KG1 (cell line): ENCODE measurements at regions not wholly inside any gene's neighbourhood (a gene's known extent, or its start where the extent isn't known, plus 50 kb on each side); places are given as distances from the start of the nearest gene placed in this dataset.
"Not testable (repeated sequence)": the region's sequence is repeated elsewhere in the genome, so short reads cannot be mapped to it uniquely, and the experiment has no call there.

Source experiments
- DNase-seq: peaks from one replicate; lab custom pipeline; 2025; lab: John Stamatoyannopoulos, UW

DNA sequence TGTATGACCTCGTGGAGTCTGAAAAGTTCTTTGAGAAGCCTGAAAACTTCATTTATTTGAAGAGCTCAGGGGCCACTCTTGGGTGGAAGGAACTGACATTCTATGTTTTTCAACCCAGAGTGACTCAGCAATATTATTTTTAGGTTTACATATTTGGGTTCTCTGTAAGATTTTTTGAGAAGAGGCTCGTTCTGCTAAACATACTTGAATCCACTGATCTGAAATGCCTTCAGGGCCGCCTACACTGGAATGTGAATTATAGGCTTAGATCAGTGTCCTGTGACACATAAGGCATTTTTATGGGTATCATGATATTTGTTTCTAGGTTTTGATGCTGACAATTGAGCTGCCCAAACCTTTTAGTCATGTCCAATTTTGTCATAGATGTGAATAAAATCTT is 86.2 kb downstream of the PSAT1 start:
- DNase-seq, result no peak

DNA sequence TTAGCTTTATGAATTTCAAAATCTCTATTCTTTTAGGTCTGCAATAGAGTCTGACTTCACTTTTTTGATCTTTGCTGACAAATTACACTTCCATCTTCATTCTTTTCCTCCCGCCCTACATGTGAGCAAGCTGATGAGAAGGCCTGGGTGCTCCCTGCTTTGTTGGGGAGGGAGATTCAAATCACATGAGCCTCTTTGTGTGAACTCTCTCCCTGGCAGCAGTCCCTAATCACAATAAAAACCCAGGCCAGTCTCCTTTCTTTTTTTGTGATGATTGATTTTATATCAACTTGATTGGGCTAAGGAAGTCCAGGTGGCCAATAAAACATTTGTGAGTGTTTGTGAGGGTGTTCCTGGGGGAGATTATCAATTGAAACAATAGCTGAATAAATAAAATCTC is 89.4 kb downstream of the PSAT1 start:
- DNase-seq, result no peak

DNA sequence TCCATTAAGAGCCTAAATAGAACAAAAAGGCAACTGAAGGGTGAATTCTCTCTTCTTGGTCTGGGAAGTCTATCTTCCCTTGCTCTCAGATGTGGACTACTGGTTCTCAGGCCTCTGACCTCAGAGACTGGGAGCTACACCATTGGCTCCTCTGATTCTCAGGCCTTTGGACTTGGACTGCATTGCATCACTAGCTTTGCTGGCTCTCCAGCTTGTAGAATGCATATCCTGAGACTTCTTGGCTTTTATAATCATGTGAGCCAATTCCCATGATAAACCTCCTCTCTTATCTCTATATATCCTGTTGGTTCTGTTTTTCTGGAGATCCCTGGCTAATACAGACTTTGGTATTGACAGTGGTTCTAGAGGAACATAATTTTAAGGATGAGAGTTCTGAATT is 89.8 kb downstream of the PSAT1 start:
- no peak for DNase-seq

DNA sequence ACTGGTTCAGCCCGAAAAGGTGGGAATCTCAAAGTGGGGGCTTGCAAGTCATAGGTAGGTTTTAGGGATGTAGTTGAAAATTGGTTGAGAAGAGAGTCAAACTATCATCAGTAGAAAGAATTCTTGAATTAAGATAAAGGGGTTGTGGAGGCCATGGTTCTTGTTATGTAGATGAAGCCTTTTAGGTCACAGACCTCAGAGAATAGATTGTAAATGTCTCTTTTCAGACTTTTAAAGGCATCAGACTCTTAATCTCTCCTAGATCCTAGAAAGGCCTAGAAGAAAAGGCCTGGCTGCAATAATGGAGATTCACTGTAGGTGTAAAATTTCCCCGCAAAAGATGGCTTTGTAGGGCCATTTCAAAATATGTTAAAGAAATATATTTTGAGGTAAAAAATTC is 96.4 kb downstream of the PSAT1 start:
- no peak for DNase-seq

DNA sequence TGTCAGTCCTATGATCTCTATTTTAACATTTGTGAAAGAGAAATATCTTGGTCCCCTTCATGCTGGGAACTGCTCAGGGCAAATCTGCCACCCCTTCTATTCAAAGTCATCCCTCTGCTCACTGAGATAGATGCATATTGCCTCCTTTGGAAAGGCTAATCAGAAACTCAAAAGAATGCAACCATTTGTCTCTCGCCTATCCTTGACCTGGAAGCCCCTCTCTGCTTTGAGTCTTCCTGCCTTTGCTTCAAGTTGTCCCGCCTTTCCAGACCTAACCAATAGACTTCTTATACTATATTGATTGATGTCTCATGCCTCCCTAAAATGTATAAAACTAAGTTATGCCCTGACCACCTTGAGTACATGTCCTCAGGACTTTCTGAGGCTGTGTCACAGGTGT is 97.0 kb downstream of the PSAT1 start:
- DNase-seq, result no peak

DNA sequence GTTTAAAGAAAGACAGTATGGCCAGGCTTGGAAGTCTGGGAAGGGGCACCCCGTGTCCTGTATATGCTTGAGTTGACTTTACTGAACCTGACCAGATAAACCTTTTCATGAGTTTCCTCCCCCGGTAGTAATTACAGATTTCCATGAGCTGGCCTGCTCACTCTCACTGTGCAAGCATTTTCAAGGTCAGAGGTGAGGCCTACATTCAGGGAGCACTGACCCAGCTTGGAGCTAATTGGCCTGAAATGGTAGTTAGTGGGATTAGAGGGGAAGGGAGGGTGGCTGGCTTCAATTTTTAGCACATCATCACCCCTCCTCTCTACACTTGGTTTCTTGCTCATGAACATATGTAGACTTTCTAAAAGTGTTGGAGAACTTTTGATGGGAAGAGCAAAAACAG is 99.2 kb downstream of the PSAT1 start:
- no peak for DNase-seq

DNA sequence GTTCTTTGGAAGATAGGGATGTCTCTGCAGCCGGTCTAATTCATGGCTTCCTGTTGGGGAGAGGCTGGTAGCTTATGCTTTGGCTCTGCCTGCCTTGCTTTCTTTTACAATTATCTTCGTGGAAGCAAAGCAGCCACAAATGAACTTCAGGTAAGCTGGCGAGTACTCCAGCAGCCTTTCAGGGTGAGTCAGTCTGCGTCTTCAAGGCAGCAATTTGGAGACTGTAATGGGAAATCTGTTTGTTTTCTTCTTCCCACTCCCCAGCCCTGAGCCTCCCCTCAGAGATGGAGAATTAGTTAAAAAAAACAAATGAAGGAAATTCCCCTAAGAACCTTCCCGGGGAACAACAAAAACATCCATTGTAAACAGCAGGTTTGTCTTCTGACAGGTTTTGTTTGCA is 100.1 kb downstream of the PSAT1 start:
- no peak for DNase-seq

DNA sequence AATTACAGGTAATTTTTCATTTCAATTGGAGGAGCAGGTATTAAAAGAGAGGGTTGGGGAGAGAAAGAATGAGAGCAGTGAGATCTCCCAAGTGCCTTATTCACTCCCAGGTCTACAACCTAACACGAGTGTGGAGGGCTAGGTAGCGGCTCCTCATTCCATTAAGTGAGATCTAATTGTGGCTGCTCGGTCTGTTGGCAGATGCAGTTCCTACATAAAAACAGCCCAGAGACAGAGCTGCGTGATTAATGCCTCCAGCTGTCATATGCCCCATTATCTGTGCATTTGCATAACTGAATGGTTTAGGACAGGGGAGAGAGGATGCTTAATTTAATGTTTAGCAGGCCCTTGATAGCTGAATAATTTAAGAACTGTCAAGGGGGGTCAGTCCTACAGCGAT is 100.5 kb downstream of the PSAT1 start:
- DNase-seq, result no peak

DNA sequence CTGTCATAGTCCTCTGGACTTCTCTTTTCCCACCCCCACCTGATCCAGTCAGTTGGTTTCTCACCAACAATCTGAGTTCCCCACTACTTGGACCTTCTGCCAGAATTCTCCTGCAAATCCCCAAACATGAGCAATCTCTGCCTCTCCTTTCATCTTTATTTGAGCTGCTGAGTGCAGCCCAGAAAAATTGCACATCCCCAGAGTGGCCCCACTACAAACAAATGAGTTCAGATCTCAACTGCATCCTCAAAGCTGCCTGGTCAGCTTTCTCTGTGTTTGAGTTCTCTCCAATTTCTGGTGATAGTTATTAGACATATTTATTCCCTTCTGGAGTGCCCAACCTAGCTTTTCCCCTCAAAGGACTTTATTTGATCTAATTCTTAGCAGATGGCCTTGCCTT is 102.2 kb downstream of the PSAT1 start:
- DNase-seq, result no peak

DNA sequence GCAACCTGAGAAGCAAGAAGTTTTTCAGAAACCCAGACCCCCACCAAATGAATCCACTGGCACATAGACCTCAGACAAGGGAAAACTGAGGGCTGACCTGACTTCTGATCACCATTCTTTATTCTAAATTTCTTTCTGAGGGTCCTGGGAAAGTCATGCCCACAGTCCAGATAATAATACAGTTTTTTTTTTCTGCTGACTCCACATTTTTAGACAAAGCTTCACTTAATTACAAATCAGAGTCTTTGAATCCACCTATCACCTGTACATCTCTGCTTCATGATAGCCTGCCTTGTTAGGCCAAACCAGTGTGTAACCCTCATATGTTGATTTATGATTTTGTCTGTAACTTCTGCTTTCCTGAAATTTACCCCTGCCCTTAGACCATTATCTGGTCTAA is 103.6 kb downstream of the PSAT1 start:
- DNase-seq, result no peak

DNA sequence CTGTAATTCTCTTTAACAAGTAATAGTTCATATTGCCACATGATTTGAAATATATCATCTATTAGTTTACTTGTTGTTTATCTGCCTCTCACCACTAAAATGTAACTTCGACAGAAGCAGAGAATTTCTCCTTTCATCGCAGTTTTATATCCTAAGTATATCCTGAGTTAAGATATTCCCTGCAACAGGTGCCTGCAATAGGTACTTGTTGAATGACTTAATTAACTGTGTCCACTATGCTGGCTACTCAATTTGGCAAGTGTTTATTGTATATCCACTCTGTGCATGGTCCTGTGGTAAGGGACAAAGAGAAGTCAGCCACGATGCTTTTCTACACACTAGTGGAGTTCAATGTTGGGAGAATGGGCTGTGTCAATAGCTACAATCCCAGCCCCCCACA is 108.5 kb downstream of the PSAT1 start:
- DNase-seq, result no peak

DNA sequence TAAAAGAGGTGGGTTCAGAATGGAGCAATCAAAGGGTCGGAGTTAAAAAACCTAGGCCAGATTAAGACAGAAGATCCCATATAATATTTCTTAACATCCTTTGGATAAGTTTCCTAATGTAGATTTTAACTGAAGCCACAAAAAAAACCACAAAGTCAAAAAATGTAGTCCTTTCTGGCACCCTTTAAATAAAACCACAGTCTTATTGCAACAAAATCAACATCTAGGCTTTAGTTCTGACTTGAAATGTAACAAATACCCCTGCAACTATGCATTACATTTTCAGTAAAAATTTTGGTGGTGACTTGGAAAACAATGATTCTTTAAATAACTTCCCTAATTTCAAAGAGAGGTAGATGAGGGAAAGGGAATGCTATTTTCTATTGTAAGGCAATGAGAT is 109.2 kb downstream of the PSAT1 start:
- no peak for DNase-seq

DNA sequence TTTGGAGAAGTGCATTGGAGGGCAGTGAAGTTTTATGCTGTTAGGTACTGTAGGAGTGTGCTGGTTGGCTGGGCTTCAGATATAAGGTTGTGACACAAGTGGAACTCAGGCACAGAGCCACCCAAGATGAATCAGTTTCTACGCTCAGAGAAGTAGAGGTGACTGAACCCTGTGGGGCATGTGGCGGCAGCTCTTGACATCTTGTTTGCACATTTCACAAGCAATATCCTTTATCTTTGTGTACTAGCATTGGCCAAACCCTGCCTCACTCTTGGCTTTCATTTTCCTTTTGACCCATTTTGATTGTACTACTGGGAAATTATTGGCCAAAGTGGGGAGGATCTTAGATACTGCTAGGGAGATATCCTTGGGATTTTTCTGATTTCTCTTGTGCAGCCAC is 110.0 kb downstream of the PSAT1 start:
- DNase-seq, result no peak

DNA sequence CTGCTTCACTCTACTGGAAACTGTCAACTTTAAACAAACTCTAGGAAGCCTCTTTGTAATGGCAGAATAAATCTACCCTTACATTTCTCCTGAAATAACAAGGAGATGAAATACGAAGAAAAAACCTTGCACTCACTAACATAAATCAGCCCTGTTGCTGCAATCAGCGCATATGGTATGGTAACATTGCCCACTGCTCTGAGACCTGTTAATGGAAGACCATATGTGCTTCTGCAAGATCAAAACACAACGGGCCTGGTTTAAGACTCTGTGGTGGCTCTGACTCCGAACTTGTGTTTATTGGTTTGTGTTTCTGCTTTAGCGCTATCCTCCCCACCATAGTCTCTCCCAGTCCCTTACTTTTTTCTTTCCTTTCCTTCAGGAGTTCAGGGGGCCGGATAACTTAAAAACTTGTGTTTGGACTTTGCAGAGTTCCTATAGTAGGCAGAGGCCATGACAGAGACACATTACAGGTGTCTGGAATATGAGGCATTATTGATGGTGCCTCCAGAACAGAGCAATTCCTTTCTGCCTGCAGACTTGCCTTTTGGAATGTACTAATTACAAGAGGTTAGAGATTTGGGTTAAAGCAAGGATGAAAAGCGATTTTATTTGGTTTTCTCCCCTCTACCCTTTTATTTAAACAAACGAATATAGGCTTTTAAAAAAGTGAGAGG is 110.8 kb downstream of the PSAT1 start:
- no peak for DNase-seq

DNA sequence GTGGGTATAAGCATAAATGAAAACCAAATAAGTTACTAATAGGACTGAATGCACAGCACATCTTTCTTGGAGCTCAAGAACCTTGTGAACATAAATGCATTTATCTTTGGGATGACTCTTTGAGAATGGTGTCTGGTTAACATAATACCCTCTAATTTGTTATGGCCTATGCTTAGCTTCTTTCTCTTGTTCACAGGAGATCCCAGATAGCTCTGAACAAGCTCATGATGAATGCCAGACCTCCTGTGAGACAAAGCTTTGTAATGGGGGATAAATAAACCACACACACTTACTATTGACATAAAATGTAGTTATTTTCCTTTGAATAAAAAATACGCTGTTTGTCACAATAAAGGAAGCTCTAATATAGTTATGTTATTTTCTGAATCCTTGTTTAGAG is 111.5 kb downstream of the PSAT1 start:
- no peak for DNase-seq

DNA sequence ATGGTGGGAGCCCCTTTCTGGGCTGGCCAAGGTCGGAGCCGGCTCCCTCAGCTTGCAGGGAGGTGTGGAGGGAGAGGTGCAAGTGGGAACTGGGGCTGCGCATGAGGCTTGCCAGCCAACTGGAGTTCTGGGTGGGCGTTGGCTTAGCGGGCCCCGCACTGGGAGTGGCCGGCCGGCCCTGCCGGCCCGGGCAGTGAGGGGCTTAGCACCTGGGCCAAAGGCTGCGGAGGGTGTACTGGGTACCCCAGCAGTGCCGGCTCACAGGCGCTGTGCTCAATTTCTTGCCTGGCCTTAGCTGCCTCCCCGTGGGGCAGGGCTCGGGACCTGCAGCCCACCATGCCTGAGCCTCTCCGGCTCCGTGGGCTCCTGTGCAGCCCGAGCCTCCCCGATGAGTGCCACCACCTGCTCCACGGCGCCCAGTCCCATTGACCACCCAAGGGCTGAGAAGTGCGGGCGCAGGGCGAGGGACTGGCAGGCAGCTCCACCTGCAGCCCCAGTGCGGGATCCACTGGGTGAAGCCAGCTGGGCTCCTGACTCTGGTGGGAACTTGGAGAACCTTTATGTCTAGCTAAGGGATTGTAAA is 113.1 kb downstream of the PSAT1 start:
- DNase-seq, result not testable (repeated sequence)

DNA sequence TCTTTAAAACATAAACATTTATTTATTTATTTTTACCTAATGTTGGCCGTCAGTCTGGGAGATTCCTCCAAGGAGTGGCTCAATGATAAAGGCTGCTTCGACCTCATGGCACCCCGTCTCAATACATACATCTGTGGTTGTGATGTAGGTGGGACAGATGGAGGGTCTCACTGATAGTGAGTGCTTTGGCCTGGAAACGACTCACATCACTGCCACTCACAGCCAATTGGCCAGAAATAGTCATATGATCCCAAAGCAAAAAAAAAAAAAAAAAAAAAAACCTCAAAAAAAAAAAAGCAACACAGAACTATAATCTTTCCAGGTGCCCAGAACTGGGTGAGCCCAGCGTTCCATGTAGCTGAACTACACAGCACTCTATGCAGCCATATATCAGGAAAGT is 125.4 kb downstream of the PSAT1 start:
- no peak for DNase-seq

DNA sequence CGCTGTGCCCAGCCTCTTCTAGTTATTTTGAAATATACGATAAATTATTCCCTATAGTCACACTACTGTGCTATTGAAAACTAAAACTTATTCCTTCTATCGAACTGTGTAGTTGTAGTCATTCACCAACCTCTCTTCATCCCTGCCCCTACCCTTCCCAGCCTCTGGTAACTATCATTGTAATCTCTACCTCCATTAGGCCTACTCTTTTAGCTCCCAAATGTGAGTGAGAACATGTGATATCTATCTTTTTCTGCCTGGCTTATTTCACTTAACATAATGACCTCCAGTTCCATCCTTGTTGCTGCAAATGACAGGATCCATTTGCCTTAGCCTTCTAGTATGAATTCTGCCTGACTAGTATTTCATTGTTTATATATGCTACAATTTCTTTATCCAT is 127.4 kb downstream of the PSAT1 start:
- no peak for DNase-seq

DNA sequence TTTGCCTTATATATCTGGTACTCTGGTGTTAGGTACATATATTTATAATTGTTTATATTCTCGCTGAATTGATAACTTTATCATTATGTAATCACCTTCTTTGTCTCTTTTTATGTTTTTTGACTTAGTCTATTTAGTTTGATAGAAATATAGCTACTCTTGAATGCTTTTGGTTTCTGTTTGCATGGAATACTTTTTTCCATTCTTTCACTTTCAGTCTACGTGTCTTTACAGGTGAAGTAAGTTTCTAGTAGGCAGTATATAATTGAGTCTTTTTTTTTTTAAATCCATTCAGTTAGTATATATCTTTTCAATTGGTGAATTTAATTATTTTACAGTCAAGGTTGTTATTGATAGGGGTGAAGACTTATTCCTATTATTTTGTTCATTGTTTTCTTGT is 131.7 kb downstream of the PSAT1 start:
- no peak for DNase-seq

DNA sequence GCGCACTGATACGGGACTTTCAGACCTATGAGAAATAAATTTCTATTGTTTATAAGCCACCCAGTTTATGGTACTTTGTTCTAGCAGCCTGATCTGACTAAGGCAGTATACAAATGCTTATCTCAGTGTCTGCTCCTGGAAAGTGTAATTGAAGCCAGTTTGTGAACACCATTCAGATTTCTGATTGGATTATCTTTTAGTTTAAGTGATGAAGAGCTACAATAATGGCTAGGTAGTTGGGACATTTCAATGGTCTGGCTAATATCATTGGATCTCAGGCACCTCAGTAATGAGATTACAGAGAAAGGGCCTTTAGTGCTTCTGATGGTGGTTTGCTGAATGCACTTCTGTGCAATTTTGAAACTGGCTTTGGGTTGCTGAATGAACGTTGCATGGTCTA is 133.5 kb downstream of the PSAT1 start:
- no peak for DNase-seq

DNA sequence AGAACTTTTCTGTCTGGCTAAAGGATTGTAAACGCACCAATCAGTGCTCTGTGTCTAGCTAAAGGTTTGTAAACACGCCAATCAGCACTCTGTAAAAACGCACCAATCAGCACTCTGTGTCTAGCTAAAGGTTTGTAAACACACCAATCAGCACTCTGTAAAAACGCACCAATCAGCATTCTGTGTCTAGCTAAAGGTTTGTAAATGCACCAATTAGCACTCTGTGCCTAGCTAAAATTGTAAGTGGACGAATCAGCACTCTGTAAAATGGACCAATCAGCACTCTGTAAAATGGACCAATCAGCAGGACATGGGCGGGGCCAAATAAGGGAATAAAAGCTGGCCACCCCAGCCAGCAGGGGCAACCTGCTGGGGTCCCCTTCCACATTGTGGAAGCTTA is 134.1 kb downstream of the PSAT1 start:
- not testable (repeated sequence) for DNase-seq

DNA sequence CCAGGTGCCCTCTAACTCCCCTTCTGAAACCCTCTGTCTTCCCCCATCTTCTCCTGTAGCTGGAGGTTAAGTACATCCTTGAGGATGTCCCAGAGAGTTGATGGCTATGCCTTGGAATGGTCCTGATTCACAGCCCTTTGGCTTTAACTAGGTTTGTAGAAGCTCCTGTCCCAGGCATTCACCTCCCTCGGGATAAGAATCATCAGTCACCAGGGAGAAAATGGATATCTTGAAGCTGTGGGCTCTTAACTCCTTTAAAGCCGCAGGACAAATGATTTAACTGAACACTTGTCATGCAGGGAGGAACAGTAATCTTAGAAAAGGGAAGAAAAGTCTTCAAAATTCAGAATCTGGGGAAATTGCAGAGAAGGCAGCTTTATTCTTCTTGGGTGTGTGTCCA is 139.9 kb downstream of the PSAT1 start:
- DNase-seq, result no peak

DNA sequence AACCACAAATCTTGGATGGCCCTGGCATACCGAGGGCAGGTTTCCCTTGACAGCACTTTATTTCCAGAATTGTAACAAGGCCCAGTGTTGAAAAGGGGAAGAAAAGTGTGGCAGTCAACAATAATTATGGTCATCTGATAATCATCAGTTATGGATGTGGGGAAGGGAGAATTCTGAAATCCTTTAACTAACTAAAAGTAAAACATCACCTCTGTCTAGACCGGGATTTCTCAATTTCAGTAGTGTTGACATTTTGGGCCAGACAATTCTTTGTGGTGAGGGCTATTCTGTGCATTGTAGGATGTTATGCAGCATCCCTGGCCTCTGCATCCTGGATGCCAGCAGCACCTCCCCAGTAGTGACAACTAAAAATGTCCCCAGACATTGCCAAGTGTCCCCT is 140.4 kb downstream of the PSAT1 start:
- no peak for DNase-seq

DNA sequence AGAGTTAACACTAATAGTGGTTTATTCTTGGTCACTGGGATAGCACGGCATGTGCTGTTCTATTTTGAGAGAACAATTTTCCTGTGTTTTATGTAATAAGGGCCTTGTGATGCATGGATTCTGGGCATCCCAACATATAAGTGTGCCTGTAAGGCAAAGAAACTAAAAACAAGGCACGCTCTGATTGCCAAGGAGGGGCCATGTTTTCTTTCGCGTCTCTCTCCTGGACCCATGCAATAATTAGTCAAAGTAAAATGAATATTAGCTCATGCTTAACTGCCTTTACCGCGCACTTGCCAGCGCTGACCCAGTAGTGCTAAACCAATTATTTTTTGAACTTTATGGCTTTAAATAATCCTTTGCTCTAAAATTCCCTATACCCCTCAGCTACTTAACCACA is 140.9 kb downstream of the PSAT1 start:
- no peak for DNase-seq
